Eye (tissue), 1 donor: ENCODE measurements at regions not wholly inside any gene's neighbourhood (a gene's known extent, or its start where the extent isn't known, plus 50 kb on each side); places are given as distances from the start of the nearest gene placed in this dataset.
A peak's percentile ranks its signal among the peaks of the same experiment; 100 is the strongest.
"Not testable (repeated sequence)": the region's sequence is repeated elsewhere in the genome, so short reads cannot be mapped to it uniquely, and the experiment has no call there.

ENCODE experiments used
- DNase-seq: peaks from one replicate; pipeline ENCODE4 v3.0.0-alpha.2; 2015

GRCh38 chr9:23005156-23005555, 558.5 kb downstream of the DMRTA1 start:
- DNase-seq = peak; percentile 33

DNA sequence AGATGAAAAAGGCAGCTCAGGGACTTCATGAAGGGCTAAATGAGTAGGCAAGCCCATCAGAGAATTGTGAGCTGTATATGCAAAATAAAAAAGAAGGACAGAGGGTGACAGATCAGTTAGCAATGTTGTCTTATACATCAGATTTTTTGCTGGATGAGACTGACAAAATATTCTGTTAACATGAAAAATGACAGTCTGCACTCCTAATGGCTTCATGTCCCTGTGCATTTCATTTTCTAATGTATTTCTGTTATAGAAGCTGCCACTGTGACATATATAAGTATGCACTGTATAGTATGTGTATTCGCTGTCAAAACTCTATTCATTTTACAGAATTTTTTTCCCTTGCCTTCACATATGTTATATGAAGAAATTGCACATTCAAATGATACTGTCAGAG, 559.5 kb downstream of the DMRTA1 start:
- no peak for DNase-seq

DNA sequence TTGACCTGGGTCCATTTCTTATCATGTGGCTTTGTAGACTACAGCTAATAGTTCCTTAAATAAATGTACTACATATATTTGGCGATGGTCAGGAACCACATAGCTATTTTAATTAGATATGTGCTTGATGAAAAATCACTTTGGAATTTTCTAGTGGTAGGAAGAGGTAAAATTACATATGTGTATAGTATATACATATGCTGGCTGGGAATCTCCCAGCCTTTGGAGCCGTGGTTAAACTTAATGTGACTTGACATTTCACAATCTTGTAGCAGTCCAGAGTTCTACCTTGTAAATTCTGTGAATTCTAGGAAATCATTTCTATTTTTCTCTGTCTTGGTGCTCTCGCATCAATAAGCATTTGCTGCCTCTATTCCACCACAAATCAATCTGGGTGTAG, 565.0 kb downstream of the DMRTA1 start:
- DNase-seq = no peak

DNA sequence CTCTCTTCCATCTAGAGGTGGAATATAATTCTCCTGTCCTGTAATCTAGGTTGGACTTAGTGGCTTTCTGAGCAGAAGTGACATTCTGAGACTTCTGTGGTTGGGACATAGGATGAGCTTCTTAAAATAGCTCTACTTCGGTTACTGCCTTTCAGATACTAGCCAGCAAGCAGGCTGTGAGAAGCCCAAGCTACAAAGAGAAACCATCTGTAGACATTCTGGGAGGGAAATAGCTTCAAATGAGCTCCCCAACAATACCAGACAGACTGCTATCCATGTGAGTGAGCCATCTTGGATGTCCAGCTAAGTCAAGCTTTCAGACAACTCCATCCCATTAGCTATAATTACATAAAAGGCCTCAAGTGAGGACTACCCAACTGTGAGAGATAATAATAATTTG, 568.9 kb downstream of the DMRTA1 start:
- no peak for DNase-seq

- DNase-seq = no peak
Observed at GRCh38 chr9:23036416-23036815, 589.8 kb downstream of the DMRTA1 start.

DNA sequence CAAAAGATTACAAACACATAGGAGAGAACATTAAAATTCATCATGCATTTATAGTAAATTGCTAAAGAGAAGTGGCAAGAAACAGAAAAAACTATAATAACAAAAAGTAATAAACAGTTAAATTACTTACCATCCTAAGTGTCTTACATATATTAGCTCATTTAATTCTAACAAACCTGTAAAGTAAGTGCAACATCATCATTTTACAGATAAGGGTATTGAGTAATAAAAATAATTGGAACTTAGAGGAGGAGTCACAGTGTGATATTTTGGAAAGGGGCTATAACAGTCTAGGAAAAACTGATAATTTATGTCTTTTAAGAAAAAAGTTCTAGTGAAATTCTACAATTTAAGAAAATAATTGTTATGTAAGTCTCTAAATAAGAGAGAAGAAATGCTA, 592.8 kb downstream of the DMRTA1 start:
- no peak for DNase-seq

GRCh38 chr9:23041466-23041865, 594.8 kb downstream of the DMRTA1 start:
- no peak for DNase-seq

DNA sequence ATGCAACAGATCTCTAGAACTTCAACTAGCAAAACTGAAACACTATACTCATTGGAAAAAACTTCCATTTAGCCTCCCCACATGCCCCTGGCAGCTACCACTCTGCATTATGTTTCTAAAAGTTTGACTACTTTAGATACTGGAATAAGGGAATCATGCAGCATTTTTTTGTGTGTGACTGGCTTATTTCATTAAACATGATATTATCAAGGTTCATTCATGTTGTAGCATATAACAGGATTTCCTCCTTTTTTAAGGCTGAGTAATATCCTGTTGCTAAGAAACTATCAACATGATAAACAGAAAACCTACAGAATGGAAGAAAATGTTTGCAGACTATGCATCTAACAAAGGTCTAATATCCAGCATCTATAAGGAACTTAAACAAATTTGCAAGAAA, 597.9 kb downstream of the DMRTA1 start:
- DNase-seq = no peak

GRCh38 chr9:23046026-23046425, 599.4 kb downstream of the DMRTA1 start:
- not testable (repeated sequence) for DNase-seq

DNA sequence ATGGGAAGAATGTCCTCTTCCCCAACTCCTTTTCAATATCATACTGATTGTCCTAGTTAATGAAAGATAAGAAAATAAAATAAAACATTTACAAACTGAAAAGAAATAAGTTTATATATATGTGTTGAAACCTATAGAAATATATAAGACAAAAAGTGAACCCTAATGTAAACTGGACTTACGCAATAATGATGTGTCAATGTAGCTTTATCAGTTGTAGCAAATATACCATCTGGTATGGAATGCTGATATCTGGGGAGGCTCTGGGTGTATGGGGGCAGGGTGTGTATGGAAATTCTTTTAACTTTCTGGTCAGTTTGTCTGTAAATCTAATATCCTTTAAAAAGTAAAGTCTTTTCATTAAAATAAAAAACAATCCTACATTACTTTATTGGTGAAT, 603.9 kb downstream of the DMRTA1 start:
- no peak for DNase-seq

- DNase-seq = no peak
Observed at GRCh38 chr9:23073136-23073535, 626.5 kb downstream of the DMRTA1 start.

- no peak for DNase-seq
Observed at GRCh38 chr9:23079798-23080197, 633.2 kb downstream of the DMRTA1 start.

- DNase-seq = no peak
Observed at GRCh38 chr9:23081377-23081776, 634.8 kb downstream of the DMRTA1 start.

DNA sequence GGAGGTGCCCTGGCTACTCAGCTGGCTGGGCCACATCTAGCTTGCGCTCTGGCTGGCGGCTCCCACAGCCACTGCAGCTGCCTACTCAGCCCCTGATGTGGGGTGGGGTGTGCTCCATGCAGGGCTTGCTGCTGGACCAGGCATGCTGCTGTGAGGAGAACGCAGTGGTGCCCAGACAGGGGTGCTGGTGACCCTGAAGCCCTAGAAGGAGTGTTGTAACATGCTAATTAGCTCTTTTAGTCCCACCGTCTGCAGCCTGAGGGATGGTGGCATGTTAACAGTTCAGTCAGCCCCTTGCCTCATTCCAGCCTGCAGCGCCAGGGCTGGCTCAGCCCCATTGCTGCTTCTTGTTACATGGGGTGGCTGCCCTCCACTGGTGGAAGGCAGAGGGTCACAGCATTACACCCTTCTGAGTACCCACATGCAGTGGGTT, 642.3 kb downstream of the DMRTA1 start:
- no peak for DNase-seq

DNA sequence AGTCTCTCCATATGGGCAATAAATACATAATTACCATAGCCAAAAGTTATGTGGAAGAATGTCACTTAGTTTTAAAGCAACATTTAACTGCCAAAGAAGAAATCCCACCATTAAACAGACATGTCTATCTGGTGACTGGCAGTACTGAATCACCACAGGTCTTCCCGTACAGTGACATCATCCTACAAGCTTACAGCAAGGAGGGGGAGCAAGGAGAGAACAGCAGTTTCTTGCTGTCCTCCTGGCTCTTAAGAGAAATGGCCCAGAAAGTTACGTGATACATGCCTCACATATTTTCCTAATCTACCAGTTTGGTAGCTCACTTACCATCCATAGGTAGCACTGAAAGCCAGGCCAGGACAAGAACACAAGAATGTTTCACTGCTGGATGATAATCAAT, 671.0 kb downstream of the DMRTA1 start:
- no peak for DNase-seq

- no peak for DNase-seq
Observed at GRCh38 chr9:23120630-23121029, 674.0 kb downstream of the DMRTA1 start.

DNA sequence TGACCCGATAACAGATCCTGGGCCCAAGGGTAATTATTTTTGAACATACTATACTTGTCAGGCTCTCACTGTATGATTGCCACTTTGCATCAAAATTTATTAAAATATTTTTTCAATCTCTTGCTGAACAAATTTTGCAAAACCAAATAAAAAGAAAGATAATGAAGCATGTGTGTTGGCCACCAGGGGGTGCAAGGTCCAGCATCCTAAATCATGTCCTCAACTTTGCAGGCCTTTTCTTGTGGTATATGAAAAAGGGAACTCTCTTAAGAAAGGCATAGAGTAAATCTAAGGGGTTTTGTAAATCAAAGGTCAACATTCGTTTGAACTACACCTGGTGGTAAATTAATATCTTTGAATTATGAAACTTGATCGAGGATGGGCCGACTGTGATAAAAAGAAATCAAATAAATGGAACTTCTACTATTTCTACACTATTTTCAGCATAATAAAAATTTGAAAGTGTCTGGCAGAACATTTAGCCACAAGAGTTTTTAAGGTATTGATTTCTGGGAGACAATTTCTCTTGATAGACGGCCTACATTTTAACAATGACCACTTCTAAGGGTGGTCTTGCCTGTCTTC, 676.5 kb downstream of the DMRTA1 start:
- DNase-seq = peak; percentile 74

- DNase-seq = no peak
Observed at GRCh38 chr9:23145467-23145866, 680.6 kb downstream of the ELAVL2 start.

GRCh38 chr9:23153058-23153457, 673.0 kb downstream of the ELAVL2 start:
- DNase-seq = no peak

- no peak for DNase-seq
Observed at GRCh38 chr9:23160491-23160890, 665.5 kb downstream of the ELAVL2 start.

GRCh38 chr9:23160952-23161469, 665.0 kb downstream of the ELAVL2 start:
- DNase-seq = no peak

- DNase-seq = no peak
Observed at GRCh38 chr9:23162789-23163188, 663.3 kb downstream of the ELAVL2 start.

GRCh38 chr9:23171479-23171878, 654.6 kb downstream of the ELAVL2 start:
- no peak for DNase-seq

- DNase-seq = no peak
Observed at GRCh38 chr9:23172206-23172605, 653.8 kb downstream of the ELAVL2 start.

DNA sequence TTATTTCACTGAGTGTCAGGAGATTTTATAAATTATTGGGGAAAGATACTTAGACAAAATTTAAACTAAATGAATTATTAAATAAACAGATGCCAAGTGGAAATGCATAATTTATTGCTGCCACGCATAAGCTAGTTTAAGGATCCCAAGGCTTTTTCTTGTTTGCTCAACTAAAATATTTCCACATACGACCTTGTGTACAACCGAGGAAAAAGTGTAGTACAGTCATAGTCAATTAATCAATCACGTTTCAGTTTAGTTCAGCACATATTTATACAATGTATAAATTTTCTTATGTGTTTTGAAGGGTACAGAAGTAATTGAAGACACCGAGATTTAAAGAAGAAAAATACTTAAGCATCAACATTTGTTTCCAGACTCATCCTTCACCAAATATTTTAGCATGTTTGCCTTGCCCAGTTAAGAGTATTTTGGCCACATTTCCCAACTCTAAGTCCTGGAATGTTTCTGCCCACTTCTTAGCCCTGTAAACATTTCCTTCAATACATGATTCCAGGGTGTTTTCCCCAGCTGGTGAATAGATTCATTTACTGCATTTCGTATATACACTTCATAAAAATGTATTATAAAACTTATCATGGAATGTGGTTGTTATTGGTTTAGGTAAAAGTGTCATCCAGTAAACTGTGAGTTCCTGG, 652.9 kb downstream of the ELAVL2 start:
- no peak for DNase-seq
